ENCODE measurements at regions not wholly inside any gene's neighbourhood (a gene's known extent, or its start where the extent isn't known, plus 50 kb on each side); places are given as distances from the start of the nearest gene placed in this dataset.

GRCh38 chr1:190792873-190793272 is 315.2 kb upstream of the BRINP3 start:
- no peak for TF ChIP-seq MYC (IDR thresholded peaks at IDR 0.05; ENCODE audit: low read depth, low read length)
- TF ChIP-seq, protein P1, sequence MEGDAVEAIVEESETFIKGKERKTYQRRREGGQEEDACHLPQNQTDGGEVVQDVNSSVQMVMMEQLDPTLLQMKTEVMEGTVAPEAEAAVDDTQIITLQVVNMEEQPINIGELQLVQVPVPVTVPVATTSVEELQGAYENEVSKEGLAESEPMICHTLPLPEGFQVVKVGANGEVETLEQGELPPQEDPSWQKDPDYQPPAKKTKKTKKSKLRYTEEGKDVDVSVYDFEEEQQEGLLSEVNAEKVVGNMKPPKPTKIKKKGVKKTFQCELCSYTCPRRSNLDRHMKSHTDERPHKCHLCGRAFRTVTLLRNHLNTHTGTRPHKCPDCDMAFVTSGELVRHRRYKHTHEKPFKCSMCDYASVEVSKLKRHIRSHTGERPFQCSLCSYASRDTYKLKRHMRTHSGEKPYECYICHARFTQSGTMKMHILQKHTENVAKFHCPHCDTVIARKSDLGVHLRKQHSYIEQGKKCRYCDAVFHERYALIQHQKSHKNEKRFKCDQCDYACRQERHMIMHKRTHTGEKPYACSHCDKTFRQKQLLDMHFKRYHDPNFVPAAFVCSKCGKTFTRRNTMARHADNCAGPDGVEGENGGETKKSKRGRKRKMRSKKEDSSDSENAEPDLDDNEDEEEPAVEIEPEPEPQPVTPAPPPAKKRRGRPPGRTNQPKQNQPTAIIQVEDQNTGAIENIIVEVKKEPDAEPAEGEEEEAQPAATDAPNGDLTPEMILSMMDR (IDR thresholded peaks at IDR 0.05; ENCODE audit: low read depth, low read length) = no peak
- TF ChIP-seq, protein P2, sequence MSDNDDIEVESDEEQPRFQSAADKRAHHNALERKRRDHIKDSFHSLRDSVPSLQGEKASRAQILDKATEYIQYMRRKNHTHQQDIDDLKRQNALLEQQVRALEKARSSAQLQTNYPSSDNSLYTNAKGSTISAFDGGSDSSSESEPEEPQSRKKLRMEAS (IDR thresholded peaks at IDR 0.05; ENCODE audit: low read depth, low read length) = no peak

Data from NB4 (cell line).